Neural cell (in vitro differentiated cells): ENCODE measurements at regions not wholly inside any gene's neighbourhood (a gene's known extent, or its start where the extent isn't known, plus 50 kb on each side); places are given as distances from the start of the nearest gene placed in this dataset.

Experiments
- H2AFZ ChIP-seq: fragments of 200-600, 300-800 bp; sonication (generic), shearing (Covaris generic); 2 replicates; pipeline ENCODE4 v1.6.0; 2014; ENCODE audit warnings: low read depth, mild to moderate bottlenecking, antibody characterized with exemption, low read length, moderate library complexity
- H3F3A ChIP-seq: fragments of 200-600 bp; shearing (Covaris generic); 2 replicates; pipeline ENCODE4 v1.6.1; 2016; ENCODE audit warnings: mild to moderate bottlenecking, moderate library complexity, mixed read lengths, antibody characterized with exemption, low read length; ENCODE audit not compliant: insufficient read depth, poor library complexity, severe bottlenecking
- H3K27ac ChIP-seq: fragments of 200-600, 300-800 bp; sonication (generic), shearing (Covaris generic); 2 replicates; pipeline ENCODE4 v1.5.1; 2014; ENCODE audit warnings: mild to moderate bottlenecking, low read length, moderate library complexity
- H3K27me3 ChIP-seq: fragments of 300-800, 200-600 bp; sonication (generic), shearing (Covaris generic); 2 replicates; pipeline ENCODE4 v1.6.0; 2014; ENCODE audit warnings: mild to moderate bottlenecking, low read depth, low read length, moderate library complexity; ENCODE audit not compliant: insufficient read depth
- H3K36me3 ChIP-seq: fragments of 300-800, 200-600 bp; sonication (generic), shearing (Covaris generic); 2 replicates; pipeline ENCODE4 v1.5.1; 2014; ENCODE audit warnings: mild to moderate bottlenecking, antibody characterized with exemption, low read length, moderate library complexity; ENCODE audit not compliant: insufficient read depth
- H3K4me2 ChIP-seq: fragments of 300-800, 200-600 bp; sonication (generic), shearing (Covaris generic); 2 replicates; pipeline ENCODE4 v1.6.0; 2014; ENCODE audit warnings: mild to moderate bottlenecking, low read length
- H3K4me3 ChIP-seq: fragments of 300-800, 200-600 bp; sonication (generic), shearing (Covaris generic); 2 replicates; pipeline ENCODE4 v1.5.1; 2014; ENCODE audit warnings: mild to moderate bottlenecking, low read length, moderate library complexity
- H3K79me2 ChIP-seq: fragments of 200-600 bp; shearing (Covaris generic); replicated peaks from 2 replicates; pipeline ENCODE4 v1.6.0; 2014; ENCODE audit warnings: mild to moderate bottlenecking, low read length, moderate library complexity; ENCODE audit not compliant: insufficient read depth
- H3K9ac ChIP-seq: fragments of 300-800, 200-600 bp; sonication (generic), shearing (Covaris generic); 2 replicates; pipeline ENCODE4 v1.6.1; 2016; ENCODE audit warnings: mild to moderate bottlenecking, low read length, mixed read lengths
- H3K9me2 ChIP-seq: fragments of 200-600 bp; shearing (Covaris generic); 2 replicates; pipeline ENCODE4 v1.6.1; 2016; ENCODE audit warnings: mild to moderate bottlenecking, low read length, mixed read lengths; ENCODE audit not compliant: insufficient read depth
- H3K9me3 ChIP-seq: fragments of 200-600, 300-800 bp; sonication (generic), shearing (Covaris generic); 2 replicates; pipeline ENCODE4 v1.6.1; 2016; ENCODE audit warnings: mild to moderate bottlenecking, mixed run types, low read length, moderate library complexity, mixed read lengths
- H4K20me1 ChIP-seq: fragments of 200-600 bp; shearing (Covaris generic); 2 replicates; pipeline ENCODE4 v1.6.1; 2016; ENCODE audit warnings: mild to moderate bottlenecking, mixed run types; ENCODE audit not compliant: insufficient read depth
- EP300 ChIP-seq: fragments of 450-650 bp; conservative IDR thresholded peaks from 2 replicates; pipeline ENCODE4 v1.6.1; 2014; ENCODE audit warnings: antibody characterized with exemption, mild to moderate bottlenecking, moderate library complexity; ENCODE audit not compliant: poor library complexity, severe bottlenecking
- EZH2 ChIP-seq: fragments of 200-600, 300-800 bp; shearing (Covaris generic), sonication (generic); IDR thresholded peaks from 2 replicates; pipeline ENCODE4 v1.6.1; 2014; ENCODE audit warnings: antibody characterized with exemption, low read length, borderline replicate concordance, mild to moderate bottlenecking; ENCODE audit not compliant: insufficient read depth, poor library complexity, severe bottlenecking
- MXI1 ChIP-seq: fragments of 450-650 bp; conservative IDR thresholded peaks from 2 replicates; pipeline ENCODE4 v1.6.1; 2014; ENCODE audit warnings: antibody characterized with exemption, mild to moderate bottlenecking; ENCODE audit not compliant: poor library complexity, severe bottlenecking
- POLR2AphosphoS5 ChIP-seq: IDR thresholded peaks from 2 replicates; pipeline ENCODE4 v1.6.1; 2012
- RAD21 ChIP-seq: fragments of 450-650 bp; conservative IDR thresholded peaks from 2 replicates; pipeline ENCODE4 v1.6.1; 2014; ENCODE audit warnings: antibody characterized with exemption, mild to moderate bottlenecking, moderate library complexity
- SMC3 ChIP-seq: fragments of 450-650 bp; conservative IDR thresholded peaks from 2 replicates; pipeline ENCODE4 v1.6.1; 2014; ENCODE audit warnings: antibody characterized with exemption, mild to moderate bottlenecking, moderate library complexity; ENCODE audit not compliant: poor library complexity
- TAF1 ChIP-seq: IDR thresholded peaks from 2 replicates; pipeline ENCODE4 v1.6.1; 2012; ENCODE audit warnings: low read depth
- TF ChIP-seq, protein P1 (sequence below): IDR thresholded peaks from 2 replicates; pipeline ENCODE4 v1.6.1; 2012; ENCODE audit warnings: borderline replicate concordance
- TF ChIP-seq, protein P2 (sequence below): fragments of 450-650 bp; IDR thresholded peaks from 2 replicates; pipeline ENCODE4 v1.5.1; 2014; ENCODE audit warnings: antibody characterized with exemption, mild to moderate bottlenecking, moderate library complexity; ENCODE audit not compliant: poor library complexity, severe bottlenecking

DNA sequence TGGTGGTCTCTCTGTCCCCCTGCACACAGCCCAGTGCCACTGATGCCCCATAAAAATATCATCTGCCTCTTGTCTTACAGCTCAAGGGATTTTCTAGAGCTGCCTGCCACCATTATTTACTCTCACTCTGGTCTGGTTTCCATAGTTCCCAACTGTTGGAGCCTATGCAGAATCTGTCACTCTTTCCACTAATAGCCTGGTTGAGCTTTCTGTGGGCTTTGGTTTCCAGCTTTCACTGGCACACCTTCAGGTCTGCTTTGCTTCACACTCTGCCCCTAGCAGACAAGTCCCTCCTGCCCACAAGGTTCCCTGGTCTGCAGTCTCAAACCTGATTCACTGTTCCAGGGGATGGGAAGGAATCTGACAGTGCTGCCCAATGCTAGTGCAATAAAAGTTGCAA, 103.0 kb upstream of the FTMT start:
- no peak overlapping the region for H3K4me3 ChIP-seq
- H3K9ac ChIP-seq, result no peak overlapping the region
- H3K27ac ChIP-seq, result no peak overlapping the region
- H3K4me2 ChIP-seq, result no peak overlapping the region
- no peaks in the 10 kb centered on the region for H3K9me3 ChIP-seq
- no peaks in the 10 kb centered on the region for H3K79me2 ChIP-seq
- no peaks in the 10 kb centered on the region for H3F3A ChIP-seq
- H4K20me1 ChIP-seq, result no peaks in the 10 kb centered on the region
- no peaks in the 10 kb centered on the region for H3K36me3 ChIP-seq
- TF ChIP-seq RAD21 (no peak), EZH2 (no peak), EP300 (no peak), TAF1 (no peak), SMC3 (no peak), MXI1 (no peak), POLR2AphosphoS5 (no peak)
- TF ChIP-seq, protein P1, sequence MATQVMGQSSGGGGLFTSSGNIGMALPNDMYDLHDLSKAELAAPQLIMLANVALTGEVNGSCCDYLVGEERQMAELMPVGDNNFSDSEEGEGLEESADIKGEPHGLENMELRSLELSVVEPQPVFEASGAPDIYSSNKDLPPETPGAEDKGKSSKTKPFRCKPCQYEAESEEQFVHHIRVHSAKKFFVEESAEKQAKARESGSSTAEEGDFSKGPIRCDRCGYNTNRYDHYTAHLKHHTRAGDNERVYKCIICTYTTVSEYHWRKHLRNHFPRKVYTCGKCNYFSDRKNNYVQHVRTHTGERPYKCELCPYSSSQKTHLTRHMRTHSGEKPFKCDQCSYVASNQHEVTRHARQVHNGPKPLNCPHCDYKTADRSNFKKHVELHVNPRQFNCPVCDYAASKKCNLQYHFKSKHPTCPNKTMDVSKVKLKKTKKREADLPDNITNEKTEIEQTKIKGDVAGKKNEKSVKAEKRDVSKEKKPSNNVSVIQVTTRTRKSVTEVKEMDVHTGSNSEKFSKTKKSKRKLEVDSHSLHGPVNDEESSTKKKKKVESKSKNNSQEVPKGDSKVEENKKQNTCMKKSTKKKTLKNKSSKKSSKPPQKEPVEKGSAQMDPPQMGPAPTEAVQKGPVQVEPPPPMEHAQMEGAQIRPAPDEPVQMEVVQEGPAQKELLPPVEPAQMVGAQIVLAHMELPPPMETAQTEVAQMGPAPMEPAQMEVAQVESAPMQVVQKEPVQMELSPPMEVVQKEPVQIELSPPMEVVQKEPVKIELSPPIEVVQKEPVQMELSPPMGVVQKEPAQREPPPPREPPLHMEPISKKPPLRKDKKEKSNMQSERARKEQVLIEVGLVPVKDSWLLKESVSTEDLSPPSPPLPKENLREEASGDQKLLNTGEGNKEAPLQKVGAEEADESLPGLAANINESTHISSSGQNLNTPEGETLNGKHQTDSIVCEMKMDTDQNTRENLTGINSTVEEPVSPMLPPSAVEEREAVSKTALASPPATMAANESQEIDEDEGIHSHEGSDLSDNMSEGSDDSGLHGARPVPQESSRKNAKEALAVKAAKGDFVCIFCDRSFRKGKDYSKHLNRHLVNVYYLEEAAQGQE, result no peak
- TF ChIP-seq, protein P2, sequence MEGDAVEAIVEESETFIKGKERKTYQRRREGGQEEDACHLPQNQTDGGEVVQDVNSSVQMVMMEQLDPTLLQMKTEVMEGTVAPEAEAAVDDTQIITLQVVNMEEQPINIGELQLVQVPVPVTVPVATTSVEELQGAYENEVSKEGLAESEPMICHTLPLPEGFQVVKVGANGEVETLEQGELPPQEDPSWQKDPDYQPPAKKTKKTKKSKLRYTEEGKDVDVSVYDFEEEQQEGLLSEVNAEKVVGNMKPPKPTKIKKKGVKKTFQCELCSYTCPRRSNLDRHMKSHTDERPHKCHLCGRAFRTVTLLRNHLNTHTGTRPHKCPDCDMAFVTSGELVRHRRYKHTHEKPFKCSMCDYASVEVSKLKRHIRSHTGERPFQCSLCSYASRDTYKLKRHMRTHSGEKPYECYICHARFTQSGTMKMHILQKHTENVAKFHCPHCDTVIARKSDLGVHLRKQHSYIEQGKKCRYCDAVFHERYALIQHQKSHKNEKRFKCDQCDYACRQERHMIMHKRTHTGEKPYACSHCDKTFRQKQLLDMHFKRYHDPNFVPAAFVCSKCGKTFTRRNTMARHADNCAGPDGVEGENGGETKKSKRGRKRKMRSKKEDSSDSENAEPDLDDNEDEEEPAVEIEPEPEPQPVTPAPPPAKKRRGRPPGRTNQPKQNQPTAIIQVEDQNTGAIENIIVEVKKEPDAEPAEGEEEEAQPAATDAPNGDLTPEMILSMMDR, result no peak
- no peak overlapping the region for H2AFZ ChIP-seq
- H3K27me3 ChIP-seq, result no peaks in the 10 kb centered on the region
- no peaks in the 10 kb centered on the region for H3K9me2 ChIP-seq

DNA sequence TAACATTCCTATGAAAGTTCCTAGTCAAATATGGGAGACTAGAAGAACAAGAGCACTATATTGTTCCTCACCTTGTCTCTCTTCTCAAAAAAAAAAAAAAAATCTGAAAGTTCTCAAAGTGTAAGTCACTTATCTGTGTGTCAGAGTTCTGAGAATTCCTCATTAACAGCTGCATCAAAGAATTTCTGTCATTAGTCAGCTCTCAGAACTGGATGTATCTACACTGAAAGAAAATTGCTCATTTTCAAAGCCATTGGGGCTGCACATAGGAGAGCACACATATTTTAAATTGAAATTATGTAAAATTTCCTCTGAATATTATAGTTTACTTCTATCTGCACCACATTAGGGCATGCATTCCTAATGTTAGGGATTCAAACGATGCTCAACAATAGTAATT, 99.5 kb upstream of the FTMT start:
- Histone ChIP-seq H3K27me3 (no peaks in the 10 kb centered on the region), H3K9me3 (no peaks in the 10 kb centered on the region), H3K9ac (no peak overlapping the region), H3K4me3 (no peak overlapping the region), H3K4me2 (no peak overlapping the region), H4K20me1 (no peaks in the 10 kb centered on the region), H3K36me3 (no peaks in the 10 kb centered on the region), H3K79me2 (no peaks in the 10 kb centered on the region), H3K9me2 (no peaks in the 10 kb centered on the region), H2AFZ (no peak overlapping the region), H3F3A (no peaks in the 10 kb centered on the region), H3K27ac (no peak overlapping the region)
- TF ChIP-seq, protein P1, result no peak
- TF ChIP-seq TAF1, result no peak
- TF ChIP-seq, protein P2, result no peak
- no peak for TF ChIP-seq RAD21
- no peak for TF ChIP-seq POLR2AphosphoS5
- TF ChIP-seq EP300, result no peak
- no peak for TF ChIP-seq MXI1
- TF ChIP-seq EZH2, result no peak
- TF ChIP-seq SMC3, result no peak
